Chondrocyte (in vitro differentiated cells): ENCODE measurements at regions not wholly inside any gene's neighbourhood (a gene's known extent, or its start where the extent isn't known, plus 50 kb on each side); places are given as distances from the start of the nearest gene placed in this dataset.

Experiments used
- DNase-seq: peaks from one replicate; pipeline ENCODE4 v3.0.0; 2021; ENCODE audit warnings: mixed read lengths, low spot score
- H3K27ac Mint-ChIP-seq: one replicate; pipeline ENCODE4 v1.8.0; 2021; ENCODE audit warnings: mild to moderate bottlenecking, moderate library complexity, mixed read lengths; ENCODE audit not compliant: unreplicated experiment
- H3K27me3 Mint-ChIP-seq: 2 replicates; pipeline ENCODE4 v1.8.0; 2021; ENCODE audit warnings: low read depth, mixed read lengths
- H3K36me3 Mint-ChIP-seq: 2 replicates; pipeline ENCODE4 v1.8.0; 2021; ENCODE audit warnings: low read depth, mixed read lengths
- H3K4me1 Mint-ChIP-seq: 2 replicates; pipeline ENCODE4 v1.8.0; 2021; ENCODE audit warnings: low read depth, mild to moderate bottlenecking, mixed read lengths
- H3K4me3 Mint-ChIP-seq: one replicate; pipeline ENCODE4 v1.8.0; 2021; ENCODE audit warnings: mild to moderate bottlenecking, moderate library complexity, mixed read lengths; ENCODE audit not compliant: unreplicated experiment
- H3K9me3 Mint-ChIP-seq: 2 replicates; pipeline ENCODE4 v1.8.0; 2021; ENCODE audit warnings: low read depth, mixed read lengths
- TF ChIP-seq, protein P1 (sequence below): fragments of 200-600 bp; sonication (generic); IDR thresholded peaks from 2 replicates; pipeline ENCODE4 v1.5.0; 2021; ENCODE audit warnings: antibody characterized with exemption, mild to moderate bottlenecking, moderate library complexity

DNA sequence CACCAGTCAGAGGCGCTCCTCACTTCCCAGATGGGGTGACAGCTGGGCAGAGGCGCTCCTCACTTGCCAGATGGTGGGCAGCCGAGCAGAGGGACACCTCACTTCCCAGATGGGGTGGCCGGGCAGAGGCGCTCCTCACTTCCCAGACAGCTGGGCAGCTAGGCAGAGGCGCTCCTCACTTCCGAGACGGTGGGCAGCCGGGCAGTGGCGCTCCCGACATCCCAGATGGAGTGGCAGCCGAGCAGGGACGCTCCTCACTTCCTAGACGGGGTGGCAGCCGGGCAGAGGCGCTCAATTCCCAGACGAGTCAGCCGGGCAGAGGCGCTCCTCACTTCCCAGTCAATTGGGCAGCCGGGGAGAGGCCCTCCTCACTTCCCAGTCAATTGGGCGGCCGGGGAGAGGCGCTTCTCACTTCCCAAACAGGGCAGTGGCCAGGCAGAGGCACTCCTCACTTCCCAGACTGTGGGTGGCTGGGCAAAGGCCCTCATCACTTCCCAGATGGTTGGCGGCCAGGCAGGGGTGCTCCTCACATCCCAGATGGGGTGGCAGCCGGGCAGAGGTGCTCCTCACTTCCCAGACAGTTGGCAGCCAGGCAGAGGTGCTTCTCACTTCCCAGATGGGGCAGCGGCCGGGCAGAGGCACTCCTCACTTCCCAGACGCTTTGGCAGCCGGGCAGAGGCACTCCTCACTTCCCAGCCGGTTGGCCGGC, 143.8 kb upstream of the ARID2 start:
- peaks cover 12% of the 10 kb centered on the region for H3K27me3 Mint-ChIP-seq
- H3K4me3 Mint-ChIP-seq, result no peak overlapping the region
- no peak overlapping the region for H3K27ac Mint-ChIP-seq
- H3K36me3 Mint-ChIP-seq, result no peaks in the 10 kb centered on the region
- peaks cover 11% of the 10 kb centered on the region for H3K4me1 Mint-ChIP-seq
- H3K9me3 Mint-ChIP-seq, result peaks cover 4% of the 10 kb centered on the region
- DNase-seq, result peak; percentile 90
- TF ChIP-seq, protein P1, sequence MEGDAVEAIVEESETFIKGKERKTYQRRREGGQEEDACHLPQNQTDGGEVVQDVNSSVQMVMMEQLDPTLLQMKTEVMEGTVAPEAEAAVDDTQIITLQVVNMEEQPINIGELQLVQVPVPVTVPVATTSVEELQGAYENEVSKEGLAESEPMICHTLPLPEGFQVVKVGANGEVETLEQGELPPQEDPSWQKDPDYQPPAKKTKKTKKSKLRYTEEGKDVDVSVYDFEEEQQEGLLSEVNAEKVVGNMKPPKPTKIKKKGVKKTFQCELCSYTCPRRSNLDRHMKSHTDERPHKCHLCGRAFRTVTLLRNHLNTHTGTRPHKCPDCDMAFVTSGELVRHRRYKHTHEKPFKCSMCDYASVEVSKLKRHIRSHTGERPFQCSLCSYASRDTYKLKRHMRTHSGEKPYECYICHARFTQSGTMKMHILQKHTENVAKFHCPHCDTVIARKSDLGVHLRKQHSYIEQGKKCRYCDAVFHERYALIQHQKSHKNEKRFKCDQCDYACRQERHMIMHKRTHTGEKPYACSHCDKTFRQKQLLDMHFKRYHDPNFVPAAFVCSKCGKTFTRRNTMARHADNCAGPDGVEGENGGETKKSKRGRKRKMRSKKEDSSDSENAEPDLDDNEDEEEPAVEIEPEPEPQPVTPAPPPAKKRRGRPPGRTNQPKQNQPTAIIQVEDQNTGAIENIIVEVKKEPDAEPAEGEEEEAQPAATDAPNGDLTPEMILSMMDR, result no peak

DNA sequence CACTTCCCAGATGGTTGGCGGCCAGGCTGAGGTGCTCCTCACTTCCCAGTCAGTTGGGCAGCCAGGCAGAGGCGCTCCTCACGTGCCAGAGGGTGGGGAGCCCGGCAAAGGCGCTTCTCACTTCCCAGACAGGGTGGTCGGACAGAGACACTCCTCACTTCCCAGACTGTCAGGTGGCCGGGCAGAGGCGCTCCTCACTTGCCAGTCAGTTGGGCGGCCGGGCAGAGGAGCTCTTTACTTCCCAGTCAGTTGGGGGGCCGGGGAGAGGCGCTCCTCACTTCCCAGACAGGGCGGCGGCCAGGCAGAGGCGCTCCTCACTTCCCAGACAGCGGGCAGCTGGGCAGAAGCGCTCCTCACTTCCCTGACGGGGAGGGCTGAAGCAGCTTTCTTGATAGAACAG, 143.0 kb upstream of the ARID2 start:
- H3K4me1 Mint-ChIP-seq, result peaks cover 19% of the 10 kb centered on the region
- H3K27me3 Mint-ChIP-seq, result peaks cover 3% of the 10 kb centered on the region
- TF ChIP-seq, protein P1, result no peak
- DNase-seq, result peak; percentile 92
- H3K36me3 Mint-ChIP-seq, result no peaks in the 10 kb centered on the region
- no peaks in the 10 kb centered on the region for H3K9me3 Mint-ChIP-seq
- H3K27ac Mint-ChIP-seq, result no peak overlapping the region
- no peak overlapping the region for H3K4me3 Mint-ChIP-seq

DNA sequence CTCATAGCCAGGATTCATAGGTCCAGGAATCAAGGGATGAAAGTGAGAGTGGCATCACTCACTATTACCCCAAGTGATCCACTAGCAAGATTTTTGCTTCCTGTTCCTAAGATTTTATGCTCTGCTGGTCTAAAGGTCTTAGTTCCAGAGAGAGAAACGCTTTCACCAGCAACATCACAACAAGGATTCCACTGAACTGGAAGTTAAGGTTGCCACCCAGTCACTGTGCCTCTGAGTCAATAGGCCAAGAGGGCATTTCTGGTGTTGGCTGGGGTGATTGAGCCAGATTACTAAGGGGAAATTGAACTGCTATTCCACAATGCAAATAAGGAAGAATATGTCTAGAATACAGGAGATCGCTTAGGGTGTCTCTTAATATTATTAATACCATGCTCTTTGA, 142.5 kb upstream of the ARID2 start:
- H3K9me3 Mint-ChIP-seq, result no peaks in the 10 kb centered on the region
- no peak overlapping the region for H3K27ac Mint-ChIP-seq
- H3K4me1 Mint-ChIP-seq, result peaks cover 23% of the 10 kb centered on the region
- TF ChIP-seq, protein P1, result no peak
- H3K27me3 Mint-ChIP-seq, result peaks cover under 1% of the 10 kb centered on the region
- no peak for DNase-seq
- H3K4me3 Mint-ChIP-seq, result no peak overlapping the region
- no peaks in the 10 kb centered on the region for H3K36me3 Mint-ChIP-seq

DNA sequence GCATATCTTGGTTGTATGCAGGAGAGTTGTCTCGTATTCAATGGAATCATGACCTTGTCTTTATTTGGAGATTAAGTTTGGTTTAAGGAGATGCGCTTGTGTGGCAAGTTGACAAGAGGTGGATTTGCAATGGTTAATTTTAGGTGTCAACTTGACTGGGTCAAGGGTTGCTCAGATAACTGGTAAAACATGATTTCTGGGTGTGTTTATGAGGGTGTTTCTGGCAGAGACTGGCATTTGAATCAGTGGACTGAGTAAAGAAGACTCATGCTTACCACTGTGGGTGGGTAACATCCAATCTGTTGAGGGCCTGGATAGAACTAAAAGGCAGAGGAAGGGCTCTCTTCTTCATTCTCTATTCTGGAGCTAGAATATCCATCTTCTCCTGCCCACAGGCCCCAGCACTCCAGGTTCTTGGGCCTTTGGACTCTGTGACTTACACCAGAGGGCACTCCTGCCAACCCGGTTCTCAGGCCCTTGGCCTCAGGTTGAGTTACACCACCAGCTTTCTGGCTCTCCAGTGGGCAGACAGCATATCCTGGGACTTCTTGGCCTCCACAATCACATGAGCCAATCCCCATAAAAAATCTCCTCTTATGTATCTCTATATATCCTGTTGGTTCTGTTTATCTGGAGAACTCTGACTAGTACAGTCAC, 141.5 kb upstream of the ARID2 start:
- DNase-seq, result no peak
- no peak overlapping the region for H3K27ac Mint-ChIP-seq
- H3K36me3 Mint-ChIP-seq, result no peaks in the 10 kb centered on the region
- H3K4me3 Mint-ChIP-seq, result no peak overlapping the region
- TF ChIP-seq, protein P1, result no peak
- H3K9me3 Mint-ChIP-seq, result no peaks in the 10 kb centered on the region
- H3K27me3 Mint-ChIP-seq, result no peaks in the 10 kb centered on the region
- peaks cover 18% of the 10 kb centered on the region for H3K4me1 Mint-ChIP-seq

DNA sequence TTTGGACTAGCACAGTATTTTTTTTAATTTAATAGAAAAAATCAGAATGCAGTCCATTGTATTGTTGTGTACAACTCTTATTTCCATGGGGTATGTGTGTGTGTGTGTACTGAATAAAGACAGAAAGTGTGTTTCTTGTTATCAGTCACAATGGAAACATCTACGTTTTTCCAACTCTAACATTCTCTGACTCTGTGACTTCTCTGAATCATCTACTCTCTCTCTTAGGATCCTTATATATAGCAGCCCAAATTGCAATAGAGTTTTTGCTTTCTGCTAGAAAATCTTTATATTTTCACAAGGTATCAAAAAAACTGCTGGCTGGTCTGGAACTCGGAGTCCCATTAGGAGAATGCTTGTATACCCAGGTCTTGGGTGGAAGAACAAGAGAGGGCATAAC, 138.9 kb upstream of the ARID2 start:
- H3K9me3 Mint-ChIP-seq, result peaks cover 5% of the 10 kb centered on the region
- no peak for DNase-seq

More for the DNA sequence above, 138.9 kb upstream of the ARID2 start:
- Mint-ChIP-seq H3K4me3 (no peak overlapping the region), H3K36me3 (no peaks in the 10 kb centered on the region), H3K27ac (peak overlapping the region; percentile 8), H3K27me3 (no peaks in the 10 kb centered on the region), H3K4me1 (peaks cover 20% of the 10 kb centered on the region)
- TF ChIP-seq, protein P1, result no peak
